GM19328 (cell line): ENCODE measurements at regions not wholly inside any gene's neighbourhood (a gene's known extent, or its start where the extent isn't known, plus 50 kb on each side); places are given as distances from the start of the nearest gene placed in this dataset.
"Not testable (repeated sequence)": the region's sequence is repeated elsewhere in the genome, so short reads cannot be mapped to it uniquely, and the experiment has no call there.

ENCODE experiments used
- ATAC-seq: cut with Tn5 transposase; IDR thresholded peaks from one replicate; pipeline ENCODE4 v1.9.1; 2021; ENCODE audit warnings: mild to moderate bottlenecking, moderate library complexity; ENCODE audit not compliant: unreplicated experiment

DNA sequence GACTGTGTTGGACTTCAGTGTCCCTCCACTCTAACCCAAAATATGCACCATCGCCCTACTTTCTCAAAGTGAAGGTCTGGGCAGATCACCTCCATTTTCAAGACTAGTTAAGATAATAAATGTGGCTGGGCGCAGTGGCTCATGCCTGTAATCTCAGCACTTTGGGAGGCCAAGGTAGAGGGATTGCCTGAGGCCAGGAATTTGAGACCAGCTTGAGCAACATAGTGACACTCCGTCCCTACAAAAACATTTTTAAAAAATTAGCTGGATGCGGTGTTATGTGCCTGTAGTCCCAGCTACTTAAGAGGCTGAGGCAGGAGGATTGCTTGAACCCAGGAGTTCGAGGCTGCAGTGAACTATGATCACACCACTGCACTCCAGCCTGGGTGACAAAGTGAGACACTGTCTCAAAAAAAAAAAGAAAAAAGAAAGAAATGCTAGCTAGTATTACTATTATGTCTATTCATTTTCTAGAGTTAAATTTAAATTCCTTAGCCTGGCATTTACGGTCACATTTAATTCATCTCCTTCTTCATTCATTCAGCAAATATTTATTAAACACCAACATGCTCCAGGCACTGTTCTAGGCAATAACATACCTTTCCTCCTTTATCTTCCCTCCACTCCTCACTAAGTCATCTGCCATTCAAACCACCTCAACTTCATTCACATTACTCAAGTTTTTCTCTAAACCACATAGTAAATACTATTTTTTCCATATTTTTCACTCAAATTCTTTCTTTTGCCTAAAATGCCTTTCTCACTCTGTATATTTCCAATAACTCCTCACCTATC, 96.1 kb upstream of the XYLT1 start:
- ATAC-seq = no peak

DNA sequence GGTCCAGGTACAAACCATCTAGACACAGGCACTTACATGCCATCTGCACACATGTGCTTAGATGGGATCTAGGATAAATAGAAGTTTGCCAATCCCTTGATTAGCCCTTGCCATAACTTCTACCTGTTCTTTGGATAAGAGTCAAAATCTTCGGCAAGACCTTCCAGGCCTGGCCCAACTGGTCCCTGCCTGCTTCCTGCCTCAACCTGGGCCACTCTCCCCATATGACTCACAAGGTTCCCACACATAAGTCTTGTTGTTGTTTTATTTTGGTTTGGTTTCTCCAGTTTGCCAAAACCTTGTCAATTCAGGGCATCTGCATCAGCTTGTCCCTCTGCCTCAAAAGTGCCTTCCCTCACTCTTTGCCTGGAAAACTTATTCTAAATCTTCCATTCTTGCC, 95.3 kb upstream of the XYLT1 start:
- no peak for ATAC-seq

- no peak for ATAC-seq
Measured at GRCh38 chr16:17565605-17566004, 94.8 kb upstream of the XYLT1 start.

DNA sequence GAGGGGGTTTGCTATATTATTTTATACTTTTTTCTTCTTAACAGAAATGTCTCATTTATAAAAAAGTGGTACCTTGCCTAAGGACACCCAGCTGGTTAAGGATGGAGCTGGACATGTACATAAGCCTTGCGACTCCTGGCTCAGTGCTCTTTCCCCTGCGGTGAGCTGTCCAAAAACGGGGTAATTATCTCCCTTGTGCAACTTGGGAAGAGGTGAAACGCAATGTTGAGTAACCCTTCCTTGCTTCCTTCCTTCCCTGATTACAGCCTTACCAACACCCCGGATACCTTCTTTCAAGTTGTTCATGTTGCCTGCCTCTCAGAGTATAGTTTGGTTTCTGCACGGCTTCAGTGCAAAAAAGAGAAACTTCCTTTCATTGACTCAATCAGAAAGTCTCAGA, 94.1 kb upstream of the XYLT1 start:
- ATAC-seq = no peak

DNA sequence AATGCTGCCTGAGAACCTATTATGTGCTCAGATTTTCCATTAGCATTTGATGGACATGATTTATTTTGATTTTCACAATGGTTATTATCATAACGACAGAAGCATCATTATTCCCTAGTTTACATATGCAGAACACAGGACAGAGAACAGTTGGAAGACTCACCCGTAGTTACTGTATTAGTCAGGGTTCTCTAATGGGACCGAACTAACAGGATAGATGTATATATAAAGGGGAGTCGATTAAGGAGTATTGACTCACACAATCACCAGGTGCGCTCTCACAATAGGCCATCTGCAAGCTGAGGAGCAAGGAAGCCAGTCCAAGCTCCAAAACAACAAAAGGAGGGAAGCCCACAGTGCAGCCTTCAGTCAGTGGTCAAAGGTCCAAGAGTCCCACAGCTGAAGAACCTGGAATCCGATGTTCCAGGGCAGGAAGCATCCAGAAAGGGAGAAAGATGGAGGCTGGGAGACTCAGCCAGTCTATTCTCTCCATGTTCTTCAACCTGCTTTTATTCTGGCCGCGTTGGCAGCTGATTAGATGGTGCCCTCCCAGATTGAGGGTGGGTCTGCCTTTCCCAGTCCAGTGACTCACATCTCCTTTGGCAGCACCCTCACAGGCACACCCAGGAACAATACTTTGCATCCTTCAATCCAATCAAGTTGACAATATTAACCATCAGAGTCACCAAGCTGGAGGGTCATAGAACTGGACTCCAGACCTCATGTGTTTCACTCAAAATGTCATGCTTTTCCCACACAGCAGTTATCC, 92.7 kb upstream of the XYLT1 start:
- no peak for ATAC-seq

GRCh38 chr16:17561056-17561455, 90.3 kb upstream of the XYLT1 start:
- no peak for ATAC-seq

DNA sequence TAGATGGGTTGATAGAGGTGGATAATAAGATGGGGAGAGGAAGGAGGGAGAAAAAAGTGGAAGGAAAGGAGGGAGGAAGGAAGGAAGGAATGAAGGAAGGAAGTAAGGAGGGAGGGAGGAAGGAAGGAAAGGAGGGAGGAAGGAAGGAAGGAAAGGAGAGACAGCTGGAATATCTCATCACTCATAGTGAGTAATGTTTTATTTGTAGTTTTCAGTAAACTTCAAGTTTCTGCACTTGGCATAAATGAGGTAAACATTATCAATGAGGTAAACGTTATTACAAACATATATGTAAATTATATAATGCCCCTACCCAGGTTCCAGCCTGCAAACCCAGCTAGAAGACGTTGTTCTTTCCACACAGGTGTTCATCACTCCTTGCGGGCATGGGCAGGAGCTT, 89.8 kb upstream of the XYLT1 start:
- no peak for ATAC-seq

GRCh38 chr16:17559394-17559793, 88.6 kb upstream of the XYLT1 start:
- ATAC-seq = no peak

GRCh38 chr16:17557949-17558348, 87.2 kb upstream of the XYLT1 start:
- no peak for ATAC-seq

GRCh38 chr16:17557480-17557879, 86.7 kb upstream of the XYLT1 start:
- no peak for ATAC-seq

GRCh38 chr16:17556276-17557052, 85.7 kb upstream of the XYLT1 start:
- no peak for ATAC-seq

GRCh38 chr16:17555176-17555575, 84.4 kb upstream of the XYLT1 start:
- ATAC-seq = no peak

DNA sequence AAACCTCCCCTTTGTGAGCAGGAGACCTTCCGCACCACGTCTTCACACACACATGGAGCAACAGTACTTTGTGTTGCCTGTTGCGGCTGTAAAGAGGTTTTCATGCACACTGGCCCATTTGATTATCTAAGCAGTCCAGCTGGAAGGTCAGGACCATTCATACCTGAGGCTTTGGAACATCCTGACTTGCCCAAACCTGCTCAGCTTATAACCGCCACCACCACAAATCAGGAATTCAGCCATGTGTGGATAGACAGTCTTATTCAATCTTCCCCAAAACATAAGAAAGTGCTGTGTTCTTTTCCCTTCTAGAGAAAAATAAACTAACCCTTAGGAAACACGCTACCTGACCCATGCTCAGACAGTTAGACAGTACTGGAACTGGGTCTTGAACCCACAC, 81.6 kb upstream of the XYLT1 start:
- no peak for ATAC-seq

DNA sequence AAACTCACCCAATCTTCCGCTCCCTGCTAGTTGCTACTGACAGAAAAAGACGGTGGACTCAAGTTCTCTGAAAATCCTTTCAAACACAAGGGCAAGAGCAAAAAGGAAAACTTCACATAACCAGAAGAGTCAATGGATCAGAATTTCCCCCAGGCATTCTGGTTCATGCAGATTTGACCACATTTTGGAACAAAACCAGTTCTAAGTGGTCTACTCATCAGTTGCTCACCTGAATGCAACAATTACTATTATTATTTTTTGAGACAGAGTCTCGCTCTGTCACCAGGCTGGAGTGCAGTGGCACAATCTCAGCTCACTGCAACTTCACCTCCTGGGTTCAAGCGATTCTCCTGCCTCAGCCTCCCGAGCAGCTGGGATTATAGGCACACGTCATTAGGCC, 80.9 kb upstream of the XYLT1 start:
- not testable (repeated sequence) for ATAC-seq

DNA sequence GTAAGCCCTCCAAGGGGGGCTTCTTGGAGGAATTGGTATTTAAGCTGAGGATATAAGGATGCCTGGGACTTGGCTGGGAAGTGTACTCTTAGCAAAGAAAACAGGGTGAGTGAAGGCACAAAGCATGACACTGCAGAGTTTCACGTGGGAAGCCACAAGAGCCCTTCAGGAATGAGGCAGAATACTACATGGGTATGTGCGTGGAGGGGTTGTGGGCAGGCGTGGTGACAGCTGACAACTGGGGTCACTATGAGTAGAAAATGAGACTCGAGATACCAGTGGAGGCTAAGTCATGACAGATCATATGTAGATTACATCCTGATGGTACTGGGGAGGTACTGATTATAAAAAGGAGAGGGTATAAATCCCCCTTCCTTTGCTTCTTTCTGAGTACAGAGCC, 78.1 kb upstream of the XYLT1 start:
- no peak for ATAC-seq

- ATAC-seq = no peak
Measured at GRCh38 chr16:17544785-17545184, 74.0 kb upstream of the XYLT1 start.

GRCh38 chr16:17544304-17544703, 73.5 kb upstream of the XYLT1 start:
- ATAC-seq = no peak

DNA sequence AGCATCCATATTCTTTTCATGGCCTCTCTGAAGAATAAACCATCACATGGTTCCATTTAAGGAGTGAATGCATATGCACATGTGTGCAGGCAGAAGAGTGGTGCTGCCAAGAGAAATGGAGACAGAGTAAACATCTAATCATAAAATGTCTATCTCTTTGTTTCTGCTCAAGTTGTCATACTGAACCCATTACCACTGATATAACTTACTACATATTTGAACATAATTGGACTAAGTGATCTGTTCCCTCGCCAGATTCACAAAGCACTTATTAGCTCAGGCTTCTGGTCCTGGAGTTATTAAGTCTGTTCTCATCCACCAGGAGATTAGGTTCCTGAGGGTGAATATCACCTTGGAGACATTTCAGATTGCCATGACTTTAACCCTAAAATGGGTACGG, 72.3 kb upstream of the XYLT1 start:
- no peak for ATAC-seq

GRCh38 chr16:17541324-17541723, 70.6 kb upstream of the XYLT1 start:
- no peak for ATAC-seq

DNA sequence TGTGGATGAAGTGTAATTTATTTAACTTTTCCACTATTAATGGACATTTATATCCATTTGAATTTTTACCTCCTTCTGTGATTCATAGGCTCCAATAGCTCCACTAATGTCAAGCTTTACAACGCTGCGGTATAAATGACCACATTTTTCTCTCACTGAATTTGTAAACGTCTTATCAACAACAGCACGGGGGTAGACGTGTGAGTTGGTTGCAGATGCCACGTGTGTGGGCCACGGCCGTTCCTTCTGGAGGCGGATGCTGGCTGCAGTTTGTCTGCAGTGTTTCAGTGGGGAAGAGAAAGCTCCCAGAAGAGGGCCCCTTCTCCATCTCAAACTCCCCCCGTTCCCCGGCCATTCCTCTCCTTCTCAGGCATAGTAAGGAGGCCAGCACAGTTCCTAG, 68.2 kb upstream of the XYLT1 start:
- no peak for ATAC-seq

- peak; percentile 42 for ATAC-seq
Measured at GRCh38 chr16:17532338-17532995, 61.7 kb upstream of the XYLT1 start.
